Epidermal melanocyte (primary cell): ENCODE measurements at regions not wholly inside any gene's neighbourhood (a gene's known extent, or its start where the extent isn't known, plus 50 kb on each side); places are given as distances from the start of the nearest gene placed in this dataset.
"Not testable (repeated sequence)": the region's sequence is repeated elsewhere in the genome, so short reads cannot be mapped to it uniquely, and the experiment has no call there.

Experiments used
- DNase-seq: peaks from one replicate; pipeline ENCODE4 v3.0.0; 2011; ENCODE audit warnings: low spot score; ENCODE audit not compliant: insufficient read length

DNA sequence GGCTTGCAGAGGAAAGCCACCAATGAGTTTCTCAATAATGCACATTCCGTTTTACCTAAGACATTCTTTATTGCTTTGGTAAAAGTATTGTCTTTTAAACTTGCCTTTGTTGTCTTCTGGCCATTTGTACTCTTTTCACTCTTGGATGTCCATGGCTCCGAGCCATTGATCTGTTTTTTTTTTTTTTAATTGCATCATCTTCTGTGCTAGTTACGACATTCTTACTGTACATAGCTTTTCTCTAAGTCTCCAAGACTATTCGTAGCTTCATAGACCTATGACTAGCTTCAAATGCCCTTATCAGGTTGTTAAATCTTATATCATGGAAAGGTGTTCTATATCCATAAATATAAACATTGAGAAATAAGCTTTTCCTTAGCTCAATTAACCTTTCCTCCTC lies 1522.6 kb downstream of the FAM181B start:
- DNase-seq, result no peak

DNA sequence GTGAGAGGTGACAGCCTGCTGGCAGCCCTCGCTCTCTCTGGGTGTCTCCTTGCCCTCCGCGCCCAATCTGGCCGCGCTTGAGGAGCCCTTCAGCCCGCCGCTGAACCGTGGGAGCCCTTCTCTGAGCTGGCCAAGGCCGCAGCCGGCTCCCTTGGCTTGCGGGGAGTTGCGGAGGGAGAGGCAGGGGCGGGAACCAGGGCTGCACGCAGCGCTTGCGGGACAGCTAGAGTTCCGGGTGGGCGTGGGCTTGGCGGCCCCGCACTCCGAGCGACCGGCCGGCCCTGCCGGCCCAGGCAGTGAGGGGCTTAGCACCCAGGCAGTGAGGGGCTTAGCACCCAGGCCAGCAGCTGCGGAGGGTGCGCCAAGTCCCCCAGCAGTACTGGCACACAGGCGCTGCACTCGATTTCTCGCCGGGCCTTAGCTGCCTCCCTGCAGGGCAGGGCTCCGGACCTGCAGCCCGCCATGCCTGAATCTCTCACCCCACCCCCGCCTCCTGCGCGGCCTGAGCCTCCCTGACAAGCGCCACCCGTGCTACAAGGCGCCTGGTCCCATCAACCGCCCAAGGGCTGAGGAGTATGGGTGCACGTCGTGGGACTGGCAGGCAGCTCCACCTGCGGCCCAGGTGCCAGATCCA lies 1526.1 kb downstream of the FAM181B start:
- DNase-seq, result no peak

DNA sequence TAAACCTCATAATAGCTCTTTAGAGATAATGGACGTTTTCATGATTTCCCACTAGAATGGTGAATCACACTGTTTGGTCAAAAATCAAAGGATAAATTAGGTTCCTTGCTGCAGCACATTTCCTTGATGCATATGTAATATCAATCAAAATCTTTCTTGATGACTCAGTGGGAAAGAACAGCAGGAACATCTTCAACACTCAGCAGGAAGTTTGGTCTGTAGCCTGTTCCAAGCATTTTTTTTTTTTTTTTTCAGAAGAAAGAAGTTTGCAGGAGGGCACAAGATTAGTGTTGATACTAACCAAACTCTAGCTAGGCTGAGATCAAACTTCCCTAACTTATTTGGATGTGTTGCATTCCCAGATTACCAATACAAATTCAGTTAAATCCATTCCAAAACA lies 1529.8 kb downstream of the FAM181B start:
- DNase-seq, result no peak

DNA sequence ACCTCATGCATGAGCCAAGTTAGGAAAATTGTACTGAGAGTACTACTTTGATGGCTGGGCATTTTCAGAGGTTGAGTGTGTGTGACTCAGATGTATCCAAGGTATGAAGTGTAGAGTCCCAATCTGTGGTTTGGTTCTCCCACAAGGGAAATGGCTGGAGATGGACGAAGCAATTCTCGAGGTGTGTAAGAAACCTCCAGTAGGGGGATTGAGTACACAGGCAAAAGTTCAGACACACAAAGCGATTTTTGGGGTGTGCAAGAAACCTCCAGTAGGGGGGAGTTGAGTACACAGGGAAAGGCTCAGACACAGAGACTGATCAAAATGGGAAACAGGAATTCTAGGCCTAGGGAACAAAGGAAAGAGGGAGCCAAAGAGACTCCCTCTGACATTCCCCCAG lies 1536.3 kb downstream of the FAM181B start:
- DNase-seq, result no peak

DNA sequence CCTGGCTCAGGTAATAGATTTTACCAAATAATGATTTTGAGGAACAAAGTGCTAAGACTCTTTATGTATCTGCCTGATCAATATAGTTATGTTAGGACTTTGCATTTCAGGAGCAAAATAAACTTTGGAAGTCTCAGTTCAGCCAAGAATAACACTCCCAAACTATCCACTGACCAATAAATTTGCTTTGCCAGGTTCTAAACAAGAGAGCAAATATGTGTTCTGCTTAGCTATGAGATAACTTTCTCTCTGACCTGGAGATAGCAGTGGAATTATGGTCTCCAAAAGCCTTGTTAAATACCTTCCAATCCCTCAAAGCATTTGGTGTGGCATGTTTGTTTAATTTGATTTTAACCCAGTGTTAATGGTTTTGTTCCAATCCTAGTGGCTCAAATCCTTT lies 1541.1 kb downstream of the FAM181B start:
- DNase-seq, result no peak

DNA sequence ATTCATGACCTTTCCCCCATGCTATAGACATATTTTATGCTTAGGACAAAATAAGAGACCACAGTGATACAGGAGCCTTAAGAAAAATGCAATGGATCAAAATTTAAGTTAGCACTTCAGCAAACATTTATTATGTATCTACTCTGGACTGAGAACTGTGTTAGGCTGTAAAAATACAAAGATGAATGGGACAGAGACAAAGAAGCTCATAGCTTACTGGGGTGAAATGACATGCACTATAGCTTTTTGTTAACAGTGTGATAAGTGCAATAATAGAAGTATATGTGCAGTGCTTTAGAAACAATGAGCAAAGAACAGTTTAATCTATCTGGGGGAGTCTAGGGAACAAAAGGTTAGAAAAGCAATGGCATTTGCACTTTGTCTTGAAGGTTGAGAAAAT lies 1543.1 kb downstream of the FAM181B start:
- DNase-seq, result no peak

DNA sequence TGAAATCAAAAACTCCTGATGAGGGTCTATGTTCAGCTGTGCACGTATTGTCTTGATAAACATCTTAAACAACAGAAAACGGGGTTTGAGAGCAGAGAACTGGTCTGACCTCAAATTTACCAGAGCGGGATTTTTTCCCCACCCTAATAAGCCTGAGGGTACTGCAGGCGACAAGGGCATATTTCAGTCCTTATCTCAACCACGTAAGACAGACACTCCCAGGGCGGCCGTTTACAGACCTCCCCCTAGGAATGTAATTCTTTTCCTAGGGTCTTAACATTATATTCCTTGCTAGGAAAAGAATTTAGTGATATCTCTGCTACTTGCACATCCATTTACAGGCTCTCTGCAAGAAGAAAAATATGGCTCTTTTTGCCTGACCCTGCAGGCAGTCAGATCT lies 1546.6 kb downstream of the FAM181B start:
- not testable (repeated sequence) for DNase-seq

DNA sequence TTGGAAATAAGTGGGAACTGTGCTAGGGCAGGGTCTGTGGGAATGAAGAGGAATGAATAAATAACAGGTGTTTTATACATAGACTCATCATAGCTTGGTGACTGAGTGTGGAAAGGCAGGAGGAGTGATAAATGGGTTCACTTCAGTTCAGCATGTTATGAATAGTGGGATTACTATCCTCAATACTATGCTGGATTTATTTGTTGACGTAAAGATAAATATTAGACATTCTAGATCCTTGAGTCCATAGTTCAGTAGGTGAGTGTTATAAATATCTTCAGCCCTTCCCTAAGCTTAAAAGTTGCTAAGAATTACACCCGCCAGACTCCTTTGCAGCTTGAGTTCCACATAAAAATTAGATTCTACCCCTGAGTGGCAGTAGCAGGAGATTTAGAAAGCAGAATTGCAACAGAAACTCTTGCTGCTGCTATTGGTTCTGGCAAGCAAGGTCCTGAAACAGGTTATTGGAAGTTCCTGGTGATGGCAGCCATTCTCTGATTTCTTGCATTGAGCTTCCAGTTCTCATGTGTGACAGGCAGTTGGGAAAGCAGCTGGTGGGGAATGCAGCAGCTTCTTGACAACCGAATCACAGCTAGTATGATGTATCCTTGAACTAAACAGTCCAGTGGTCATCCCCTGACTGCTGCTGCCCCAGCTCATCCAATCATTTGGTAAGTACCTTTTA lies 1558.9 kb downstream of the FAM181B start:
- DNase-seq, result no peak

DNA sequence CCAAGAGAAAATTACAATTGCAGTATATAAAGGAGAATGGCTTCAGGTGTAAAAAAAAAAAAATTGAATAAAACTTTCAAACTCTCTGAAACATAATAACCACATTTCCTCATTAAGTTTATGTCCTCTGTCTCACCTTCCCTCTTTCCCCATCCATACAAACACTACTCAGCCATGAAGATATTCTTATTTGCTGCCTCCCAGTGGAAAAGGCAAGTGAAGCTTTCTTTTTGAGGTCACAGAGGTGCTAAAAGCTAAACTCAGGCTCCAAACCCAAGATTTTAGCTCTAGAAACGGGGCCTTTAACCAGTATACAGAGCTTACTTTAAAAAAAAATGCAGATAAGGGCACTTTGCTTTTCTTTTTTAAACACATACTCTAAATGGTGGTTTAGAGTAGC lies 1568.5 kb downstream of the FAM181B start:
- no peak for DNase-seq

DNA sequence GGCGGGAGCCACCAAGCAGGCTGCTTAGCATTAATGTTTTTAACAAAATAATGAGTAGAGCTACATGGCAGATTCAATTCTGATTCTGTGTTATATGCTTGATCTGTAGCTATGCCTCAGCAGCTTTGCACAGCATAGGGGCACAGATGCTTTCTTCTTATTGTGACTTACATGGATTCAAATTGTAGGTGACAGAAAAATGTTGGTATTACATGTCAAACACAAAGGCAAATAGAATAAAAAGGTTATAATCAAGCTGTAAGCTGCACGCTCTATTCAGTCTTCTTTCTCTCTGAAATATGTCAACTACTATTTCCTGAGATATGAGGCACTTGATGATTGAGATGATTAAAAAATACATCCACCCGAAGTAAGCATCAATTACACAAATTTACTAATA lies 1573.8 kb downstream of the FAM181B start:
- no peak for DNase-seq

DNA sequence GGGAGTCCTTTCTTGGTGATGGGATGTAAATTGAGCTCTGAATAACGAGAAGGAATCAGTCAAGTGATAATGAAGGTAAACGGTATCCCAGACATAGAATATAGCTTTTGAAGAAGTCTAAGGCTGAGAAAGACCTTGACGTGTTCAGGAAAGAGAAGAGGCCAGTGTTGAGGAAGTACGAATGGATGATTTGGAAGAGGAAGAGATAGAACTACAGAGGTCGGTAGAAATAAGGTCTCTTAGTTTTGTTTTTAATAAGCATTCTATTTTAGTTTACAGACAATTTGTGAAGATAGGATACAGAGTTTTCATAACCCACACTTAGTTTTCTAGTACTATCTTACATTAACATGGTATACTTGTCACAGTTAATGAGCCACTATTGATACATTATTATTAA lies 1598.1 kb downstream of the FAM181B start:
- DNase-seq, result no peak

DNA sequence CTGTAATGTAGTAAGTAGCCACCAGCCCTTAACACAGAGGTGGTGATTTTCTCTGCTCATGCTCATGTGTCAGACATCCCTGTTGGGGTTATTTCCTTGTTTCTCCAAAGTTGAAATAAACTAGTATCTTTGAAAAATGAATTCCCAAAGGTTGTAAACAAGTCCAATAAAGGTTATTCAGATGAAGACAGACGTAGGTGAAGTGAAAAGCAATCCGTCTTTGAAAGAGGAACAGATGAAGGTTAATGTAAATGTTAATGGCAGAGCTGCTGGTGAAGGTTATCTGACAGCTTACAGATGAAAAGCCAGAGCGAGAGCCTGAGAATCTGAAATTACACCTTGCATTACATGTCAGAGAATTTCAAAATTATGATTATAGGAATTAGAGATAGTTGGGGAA lies 1604.0 kb downstream of the FAM181B start:
- no peak for DNase-seq

DNA sequence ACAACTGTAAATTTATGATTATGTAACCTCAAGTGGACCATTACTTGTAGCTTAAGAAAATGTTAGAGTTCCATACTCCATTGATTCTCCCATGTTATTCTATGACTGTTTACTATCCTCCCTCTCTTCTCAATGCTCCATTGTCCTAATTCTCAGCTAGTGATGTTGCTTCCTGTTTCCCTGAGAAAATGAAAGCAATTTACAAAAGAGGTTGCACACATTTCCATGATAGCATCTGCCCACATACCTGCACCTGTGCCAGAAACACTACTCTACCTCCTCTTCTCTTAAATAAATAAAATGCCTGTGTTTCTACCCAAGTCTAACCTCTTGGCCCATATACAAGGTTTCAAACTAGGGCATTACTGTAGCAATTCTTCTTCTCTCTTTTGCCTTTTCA lies 1620.9 kb downstream of the FAM181B start:
- no peak for DNase-seq

DNA sequence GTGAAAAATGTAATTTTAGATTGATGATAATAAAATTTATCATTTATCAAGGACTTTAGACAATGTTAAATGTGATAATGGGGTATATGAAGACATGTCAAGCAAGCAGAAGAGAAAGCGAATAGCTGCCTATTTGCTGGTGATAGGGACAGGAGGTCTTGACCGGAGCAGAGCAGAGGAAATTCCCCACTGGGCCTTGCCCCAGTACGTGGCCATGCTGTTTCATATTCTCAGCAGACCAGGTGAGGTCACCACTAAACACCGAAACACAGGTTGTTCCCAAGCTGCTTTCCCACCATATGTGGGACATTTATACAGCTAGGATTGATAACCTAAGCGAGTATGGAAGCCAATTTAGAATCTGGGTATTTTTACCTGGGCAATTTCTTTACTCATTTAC lies 1629.6 kb downstream of the FAM181B start:
- no peak for DNase-seq

DNA sequence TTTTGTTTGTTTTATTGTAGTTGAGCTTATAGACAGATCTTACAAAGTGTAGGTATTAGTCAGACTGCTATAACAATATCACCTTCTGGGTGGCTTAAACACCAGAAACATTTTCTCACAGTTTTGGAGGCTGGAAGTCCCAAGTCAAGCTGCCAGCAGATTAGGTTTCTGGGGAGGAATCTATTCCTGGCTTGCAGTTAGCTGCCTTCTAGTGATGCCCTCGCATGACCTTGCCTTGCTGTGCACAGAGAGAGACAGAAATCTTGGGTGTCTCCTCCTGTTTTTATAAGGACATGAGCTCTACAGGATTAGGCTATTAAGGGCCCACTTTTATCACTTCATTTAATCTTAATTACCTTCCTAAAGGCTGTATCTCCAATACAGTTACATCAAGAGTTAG lies 1635.2 kb downstream of the FAM181B start:
- DNase-seq, result no peak

DNA sequence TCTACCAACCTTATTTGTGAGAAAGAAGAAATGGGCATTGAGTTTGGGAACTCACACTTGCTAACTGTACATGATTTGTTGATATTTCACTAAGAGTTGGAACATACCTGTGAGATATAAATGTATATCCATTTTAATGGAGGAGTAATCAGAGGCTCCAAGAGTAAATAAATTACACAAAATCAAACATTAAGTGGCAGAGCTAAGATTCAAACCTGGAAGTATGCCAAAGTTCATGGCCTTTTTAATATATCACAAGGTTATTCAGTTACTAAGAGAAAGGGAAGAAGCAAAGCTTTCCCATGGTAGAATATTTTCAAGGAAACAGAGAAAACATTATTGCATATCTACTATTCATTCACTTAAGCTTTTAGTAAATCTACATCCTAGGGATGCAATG lies 1641.1 kb downstream of the FAM181B start:
- DNase-seq, result no peak

DNA sequence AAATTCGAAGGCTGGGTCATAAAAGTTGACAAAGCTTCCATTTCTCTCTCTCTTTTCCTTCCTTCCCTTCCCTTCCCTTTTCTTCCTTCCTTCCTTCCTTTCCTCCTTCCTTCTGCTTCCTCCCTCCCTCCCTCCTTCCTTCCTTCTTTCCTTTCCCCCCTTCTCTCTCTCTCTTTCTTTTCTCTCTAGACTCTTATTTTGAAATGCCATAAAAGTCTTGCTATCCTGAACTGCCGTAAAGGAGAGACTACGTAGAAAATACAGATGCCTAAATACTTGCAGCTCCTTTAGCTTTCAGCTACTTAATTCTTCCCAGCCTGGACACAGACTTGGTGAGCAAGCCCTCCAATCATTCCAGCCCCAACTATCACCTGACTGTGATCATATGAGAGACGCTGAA lies 1644.4 kb downstream of the FAM181B start:
- DNase-seq, result no peak

DNA sequence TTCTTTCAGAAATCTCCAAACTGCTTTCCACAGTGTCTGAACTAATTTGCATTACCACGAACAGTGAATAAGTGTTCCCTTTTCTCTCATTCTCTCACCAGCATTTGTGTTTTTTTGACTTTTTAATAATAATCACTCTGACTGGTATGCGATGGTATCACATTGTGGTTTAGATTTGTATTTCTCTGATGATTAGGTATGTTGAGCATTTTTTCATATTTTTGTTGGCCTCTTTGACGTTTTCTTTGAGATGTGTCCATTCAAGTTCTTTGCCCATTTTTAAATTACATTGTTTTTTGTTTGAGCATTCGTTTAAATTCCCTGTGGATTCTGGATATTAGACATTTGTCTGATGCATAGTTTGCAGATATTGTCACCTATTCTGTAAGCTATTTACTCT lies 1639.6 kb upstream of the TENM4 start:
- DNase-seq, result no peak

DNA sequence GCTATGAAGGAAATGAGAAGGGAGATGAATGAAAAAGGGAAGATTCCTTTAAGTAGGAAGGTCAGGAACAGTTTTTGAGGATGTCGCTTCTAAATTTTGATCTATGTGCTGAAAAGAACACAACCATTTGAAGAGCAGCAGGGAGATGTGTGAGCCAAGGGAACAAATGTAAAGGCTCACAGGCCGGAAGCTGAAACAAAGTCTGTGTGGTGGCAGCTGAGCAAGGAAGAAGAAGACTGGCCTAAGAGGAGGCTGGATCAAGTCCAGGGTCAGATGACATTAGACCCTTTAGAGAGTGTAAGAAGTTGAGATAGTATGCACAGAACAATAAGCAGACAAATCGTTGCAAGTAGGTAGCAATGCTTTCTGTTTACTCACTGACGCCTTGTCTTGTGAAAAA lies 1631.4 kb upstream of the TENM4 start:
- no peak for DNase-seq

DNA sequence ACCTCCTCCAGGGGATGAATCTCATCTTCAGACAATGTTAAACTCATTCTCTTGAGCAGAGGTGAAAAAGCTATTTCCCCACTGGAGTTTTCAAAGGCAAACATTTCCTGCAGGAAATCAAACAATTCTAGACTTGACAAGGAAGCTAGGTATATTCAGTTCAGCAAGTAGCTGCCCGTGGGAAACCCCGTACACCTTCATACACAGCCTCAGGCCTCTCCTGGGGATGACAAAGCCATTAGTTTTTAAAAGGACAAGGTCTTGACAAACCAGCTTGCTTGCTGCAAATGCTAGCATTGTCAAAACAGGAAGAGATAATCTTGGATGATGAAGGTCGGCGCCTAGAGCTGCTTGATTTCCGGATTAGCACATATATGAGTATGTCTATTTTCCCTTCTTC lies 1630.8 kb upstream of the TENM4 start:
- DNase-seq, result no peak

DNA sequence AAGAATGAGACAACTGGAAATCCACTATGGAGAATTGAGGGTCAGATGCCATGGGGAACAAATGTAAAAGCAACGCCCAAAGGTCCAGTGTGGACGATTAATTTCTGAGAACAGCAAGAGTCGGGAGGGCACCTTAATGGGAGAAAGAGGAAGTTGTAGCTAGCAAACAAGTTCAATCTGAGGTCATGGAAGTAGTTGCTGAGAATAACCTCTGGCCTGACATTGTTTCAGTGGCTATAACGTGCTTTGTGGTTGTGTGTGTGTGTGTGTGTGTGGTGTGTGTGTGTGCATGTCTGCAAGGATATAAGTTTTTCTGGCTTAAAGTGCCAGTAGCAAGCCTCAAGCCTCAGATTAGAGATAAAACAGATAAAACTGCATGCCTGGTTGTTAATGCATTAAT lies 1630.1 kb upstream of the TENM4 start:
- DNase-seq, result no peak

DNA sequence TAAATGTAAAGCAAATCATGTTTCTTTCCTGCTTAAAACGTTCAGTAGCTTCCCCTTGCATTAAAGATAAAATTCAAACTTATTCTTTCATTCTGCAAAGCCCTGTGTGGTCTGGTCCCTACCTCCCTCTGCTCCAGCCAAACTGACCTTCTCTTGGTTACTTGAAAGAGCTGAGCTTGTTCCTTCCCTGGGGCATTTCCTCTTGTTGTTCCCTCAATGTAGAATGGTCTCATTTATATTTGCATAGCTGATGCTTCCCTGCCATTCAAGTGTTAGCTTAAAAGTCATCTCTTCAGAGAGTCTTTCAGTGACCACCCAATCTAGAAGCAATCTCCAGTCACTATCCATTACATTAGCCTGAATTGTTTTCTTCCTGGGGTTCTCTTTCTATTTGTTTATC lies 1618.5 kb upstream of the TENM4 start:
- no peak for DNase-seq

DNA sequence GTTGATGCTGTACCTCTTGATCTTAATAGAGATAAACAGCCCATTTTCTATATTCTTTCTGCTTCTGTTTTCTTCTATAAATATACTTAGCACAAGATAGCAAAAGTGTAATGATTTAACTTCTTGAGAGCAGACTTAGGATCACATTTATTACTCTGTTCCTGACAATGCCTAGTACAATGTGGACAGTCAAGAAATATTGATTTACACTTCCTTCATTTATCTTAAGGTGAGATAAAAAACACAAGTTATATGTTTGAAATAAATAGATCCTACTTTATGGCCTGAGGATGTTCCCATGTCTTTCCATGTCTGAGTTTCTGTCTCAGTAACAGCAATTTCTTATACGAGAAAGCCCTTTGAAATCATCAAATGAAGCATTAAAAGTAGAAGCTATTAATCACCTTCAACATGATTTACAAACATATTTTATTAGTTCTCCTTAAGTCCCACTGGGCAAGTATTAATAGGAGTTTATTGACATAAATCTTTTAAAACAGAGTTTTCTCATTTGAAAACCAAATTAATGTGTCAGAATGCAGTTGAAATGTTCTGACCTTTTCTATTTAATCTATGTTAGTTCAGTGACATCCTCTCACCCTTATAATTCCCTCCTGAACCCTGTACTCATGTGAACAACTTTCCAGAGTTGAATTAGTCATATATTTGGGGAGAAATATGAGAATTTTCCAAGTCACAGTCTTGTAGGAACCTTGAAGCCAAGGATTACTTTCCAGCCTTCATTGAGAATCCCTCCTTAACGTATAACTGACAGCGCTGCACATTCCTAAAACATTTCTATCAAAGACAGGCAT lies 1611.7 kb upstream of the TENM4 start:
- DNase-seq, result no peak
